ENCODE measurements at regions not wholly inside any gene's neighbourhood (a gene's known extent, or its start where the extent isn't known, plus 50 kb on each side); places are given as distances from the start of the nearest gene placed in this dataset.

GRCh38 chr14:22097586-22098292, 424.1 kb upstream of the OR4E1 start:
- TF ChIP-seq FOXP2 (optimal IDR thresholded peaks at IDR 0.05; ENCODE audit: borderline replicate concordance, extremely low read depth, extremely low read length, insufficient read depth), result no peak
- no peak for TF ChIP-seq TAF1 (IDR thresholded peaks at IDR 0.05; ENCODE audit: borderline replicate concordance, insufficient read depth, low read length)
- no peak for TF ChIP-seq REST (IDR thresholded peaks at IDR 0.05; ENCODE audit: insufficient read depth in 1 of 2, low read depth in 2 of 2, low read length in 2 of 2)
- TF ChIP-seq SIN3A (IDR thresholded peaks at IDR 0.05; ENCODE audit: borderline replicate concordance, insufficient read depth, low read length), result no peak
- no peak for TF ChIP-seq POLR2AphosphoS5 (IDR thresholded peaks at IDR 0.05; ENCODE audit: low read depth, low read length)

- TF ChIP-seq TAF1 (IDR thresholded peaks at IDR 0.05; ENCODE audit: borderline replicate concordance, insufficient read depth, low read length) (no peak), REST (IDR thresholded peaks at IDR 0.05; ENCODE audit: insufficient read depth in 1 of 2, low read depth in 2 of 2, low read length in 2 of 2) (no peak), FOXP2 (optimal IDR thresholded peaks at IDR 0.05; ENCODE audit: borderline replicate concordance, extremely low read depth, extremely low read length, insufficient read depth) (no peak), SIN3A (IDR thresholded peaks at IDR 0.05; ENCODE audit: borderline replicate concordance, insufficient read depth, low read length) (no peak), POLR2AphosphoS5 (IDR thresholded peaks at IDR 0.05; ENCODE audit: low read depth, low read length) (no peak)
Measured at GRCh38 chr14:22097072-22097471, 423.5 kb upstream of the OR4E1 start.

DNA sequence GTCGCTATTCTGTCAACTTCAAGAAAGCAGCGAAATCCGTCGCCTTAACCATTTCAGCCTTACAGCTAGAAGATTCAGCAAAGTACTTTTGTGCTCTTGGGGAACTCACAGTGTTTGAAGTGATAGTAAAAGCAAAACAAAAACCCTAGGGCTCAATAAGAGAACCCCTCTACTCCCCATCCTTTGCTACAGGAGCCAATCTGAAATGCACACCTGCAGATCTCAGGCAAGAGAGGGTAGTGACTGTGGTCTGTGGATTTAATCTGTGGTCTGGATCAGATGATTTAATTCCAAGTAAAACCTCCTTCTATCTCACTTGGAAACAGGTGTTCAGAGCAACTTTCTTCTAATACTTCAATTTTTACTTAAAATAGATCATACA, 422.9 kb upstream of the OR4E1 start:
- TF ChIP-seq TAF1 (IDR thresholded peaks at IDR 0.05; ENCODE audit: borderline replicate concordance, insufficient read depth, low read length) (no peak), REST (IDR thresholded peaks at IDR 0.05; ENCODE audit: insufficient read depth in 1 of 2, low read depth in 2 of 2, low read length in 2 of 2) (no peak), POLR2AphosphoS5 (IDR thresholded peaks at IDR 0.05; ENCODE audit: low read depth, low read length) (no peak), FOXP2 (optimal IDR thresholded peaks at IDR 0.05; ENCODE audit: borderline replicate concordance, extremely low read depth, extremely low read length, insufficient read depth) (no peak), SIN3A (IDR thresholded peaks at IDR 0.05; ENCODE audit: borderline replicate concordance, insufficient read depth, low read length) (no peak)

DNA sequence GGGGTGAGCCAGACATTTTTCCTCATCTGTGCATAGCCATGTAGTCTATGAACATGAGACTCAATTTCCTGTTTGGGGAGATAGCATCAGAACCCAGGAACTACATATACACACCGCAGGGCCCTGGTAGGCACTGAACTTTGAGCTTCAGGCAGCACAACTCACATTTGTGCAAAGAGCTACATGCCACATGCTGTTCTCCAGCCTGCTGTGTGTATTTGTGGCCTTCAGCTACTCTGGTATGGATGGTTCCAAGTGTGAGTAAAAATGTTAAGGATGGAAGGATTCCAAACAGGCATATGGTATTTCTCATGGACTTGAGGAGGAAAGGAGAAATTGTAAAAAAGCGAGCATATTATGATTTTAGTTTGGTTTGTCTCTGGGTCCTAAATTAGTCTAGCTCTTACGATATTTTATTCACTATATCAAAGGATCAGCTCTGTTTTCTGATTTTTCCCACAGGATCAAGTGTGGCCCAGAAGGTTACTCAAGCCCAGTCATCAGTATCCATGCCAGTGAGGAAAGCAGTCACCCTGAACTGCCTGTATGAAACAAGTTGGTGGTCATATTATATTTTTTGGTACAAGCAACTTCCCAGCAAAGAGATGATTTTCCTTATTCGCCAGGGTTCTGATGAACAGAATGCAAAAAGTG, 422.4 kb upstream of the OR4E1 start:
- TF ChIP-seq POLR2AphosphoS5 (IDR thresholded peaks at IDR 0.05; ENCODE audit: low read depth, low read length), result no peak
- no peak for TF ChIP-seq REST (IDR thresholded peaks at IDR 0.05; ENCODE audit: insufficient read depth in 1 of 2, low read depth in 2 of 2, low read length in 2 of 2)
- no peak for TF ChIP-seq FOXP2 (optimal IDR thresholded peaks at IDR 0.05; ENCODE audit: borderline replicate concordance, extremely low read depth, extremely low read length, insufficient read depth)
- TF ChIP-seq TAF1 (IDR thresholded peaks at IDR 0.05; ENCODE audit: borderline replicate concordance, insufficient read depth, low read length), result no peak
- no peak for TF ChIP-seq SIN3A (IDR thresholded peaks at IDR 0.05; ENCODE audit: borderline replicate concordance, insufficient read depth, low read length)

Data from PFSK-1 (cell line).